Heart left ventricle (tissue), 13 donors: ENCODE measurements at regions not wholly inside any gene's neighbourhood (a gene's known extent, or its start where the extent isn't known, plus 50 kb on each side); places are given as distances from the start of the nearest gene placed in this dataset.

ENCODE experiments used
- POLR2A ChIP-seq, 2 donors: fragments of 450-650 bp; IDR thresholded peaks; one replicate each; pipeline ENCODE4 v1.6.1; 2017; ENCODE audit warnings: antibody characterized with exemption in 2 of 2, mild to moderate bottlenecking in 2 of 2, moderate library complexity in 2 of 2
- TF ChIP-seq, protein P1 (sequence below), 12 donors: fragments of 200-600 bp; sonication (generic) in 4 of 12; IDR thresholded peaks; one replicate each; pipeline versions ENCODE4 v1.5.0 to v1.8.0; 2018 to 2022; ENCODE audit warnings: antibody characterized with exemption in 12 of 12, mild to moderate bottlenecking in 5 of 12
- donor health status: ischemic (EF 13 %, LVEDD 7.1; RV severe dilation, severe dysfunction).
- donor health status: DM: no; HTN: yes; CAD: no.
- donor health status: DM: no; HTN: no; CAD: no.
- donor health status: ischemic (EF 25% LVEDD 6.9; RV normal size, moderate dysfunction).
- donor health status: ischemic (EF 25% LVEDD 5.7; RV mildly dilated, moderate dysfunction).
- donor health status: ischemic (EF 35%, LVEDD 5.7; RV mildly dilated, moderate dysfunction).
- donor health status: nonischemic (EF 11% LVEDD 7.7; RV severe dilation, severe dysfunction).
- donor health status: DM: yes; HTN: yes; CAD: no.
- donor health status: PGD.
- donor health status: ischemic (EF 29% LVEDD 5.4; RV normal size, mild dysfunction).
- donor health status: nonischemic (EF 23%, LVEDD 6.1; RV moderate dilation, normal function).

- TF ChIP-seq, protein P1, sequence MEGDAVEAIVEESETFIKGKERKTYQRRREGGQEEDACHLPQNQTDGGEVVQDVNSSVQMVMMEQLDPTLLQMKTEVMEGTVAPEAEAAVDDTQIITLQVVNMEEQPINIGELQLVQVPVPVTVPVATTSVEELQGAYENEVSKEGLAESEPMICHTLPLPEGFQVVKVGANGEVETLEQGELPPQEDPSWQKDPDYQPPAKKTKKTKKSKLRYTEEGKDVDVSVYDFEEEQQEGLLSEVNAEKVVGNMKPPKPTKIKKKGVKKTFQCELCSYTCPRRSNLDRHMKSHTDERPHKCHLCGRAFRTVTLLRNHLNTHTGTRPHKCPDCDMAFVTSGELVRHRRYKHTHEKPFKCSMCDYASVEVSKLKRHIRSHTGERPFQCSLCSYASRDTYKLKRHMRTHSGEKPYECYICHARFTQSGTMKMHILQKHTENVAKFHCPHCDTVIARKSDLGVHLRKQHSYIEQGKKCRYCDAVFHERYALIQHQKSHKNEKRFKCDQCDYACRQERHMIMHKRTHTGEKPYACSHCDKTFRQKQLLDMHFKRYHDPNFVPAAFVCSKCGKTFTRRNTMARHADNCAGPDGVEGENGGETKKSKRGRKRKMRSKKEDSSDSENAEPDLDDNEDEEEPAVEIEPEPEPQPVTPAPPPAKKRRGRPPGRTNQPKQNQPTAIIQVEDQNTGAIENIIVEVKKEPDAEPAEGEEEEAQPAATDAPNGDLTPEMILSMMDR (IDR thresholded peaks at IDR 0.05), result no peak
- no peak for TF ChIP-seq POLR2A (IDR thresholded peaks at IDR 0.05)
Observed at GRCh38 chr20:29326376-29327070, 1930.9 kb upstream of the DEFB115 start.
